Ectodermal cell (in vitro differentiated cells): ENCODE measurements at regions not wholly inside any gene's neighbourhood (a gene's known extent, or its start where the extent isn't known, plus 50 kb on each side); places are given as distances from the start of the nearest gene placed in this dataset.

Experiments
- H3K27ac ChIP-seq: 2 replicates; pipeline ENCODE4 v1.7.0; 2013; ENCODE audit warnings: mild to moderate bottlenecking, low read depth, low read length; ENCODE audit not compliant: insufficient read depth, poor library complexity, severe bottlenecking
- H3K27me3 ChIP-seq: 2 replicates; pipeline ENCODE4 v1.7.0; 2013; ENCODE audit warnings: mild to moderate bottlenecking, low read length; ENCODE audit not compliant: insufficient read depth, control insufficient read depth, poor library complexity, severe bottlenecking
- H3K36me3 ChIP-seq: one replicate; pipeline ENCODE4 v1.7.0; 2013; ENCODE audit warnings: low read length; ENCODE audit not compliant: control insufficient read depth, insufficient read depth
- H3K4me1 ChIP-seq: one replicate; pipeline ENCODE4 v1.7.0; 2013; ENCODE audit warnings: low read length; ENCODE audit not compliant: control insufficient read depth, insufficient read depth
- H3K4me3 ChIP-seq: 2 replicates; pipeline ENCODE4 v1.7.0; 2013; ENCODE audit warnings: low read depth, low read length, control low read depth; ENCODE audit not compliant: insufficient read depth
- H3K9me3 ChIP-seq: 2 replicates; pipeline ENCODE4 v1.7.0; 2013; ENCODE audit warnings: mild to moderate bottlenecking, low read length, moderate library complexity; ENCODE audit not compliant: control insufficient read depth
- WGBS, 2 experiments: methylation state at CpG; one replicate each; pipeline ENCODE4 v1.1.7; 2013; ENCODE audit warnings: missing lambda C conversion rate in 2 of 2; 5-methylcytosine and 5-hydroxymethylcytosine counted together

DNA sequence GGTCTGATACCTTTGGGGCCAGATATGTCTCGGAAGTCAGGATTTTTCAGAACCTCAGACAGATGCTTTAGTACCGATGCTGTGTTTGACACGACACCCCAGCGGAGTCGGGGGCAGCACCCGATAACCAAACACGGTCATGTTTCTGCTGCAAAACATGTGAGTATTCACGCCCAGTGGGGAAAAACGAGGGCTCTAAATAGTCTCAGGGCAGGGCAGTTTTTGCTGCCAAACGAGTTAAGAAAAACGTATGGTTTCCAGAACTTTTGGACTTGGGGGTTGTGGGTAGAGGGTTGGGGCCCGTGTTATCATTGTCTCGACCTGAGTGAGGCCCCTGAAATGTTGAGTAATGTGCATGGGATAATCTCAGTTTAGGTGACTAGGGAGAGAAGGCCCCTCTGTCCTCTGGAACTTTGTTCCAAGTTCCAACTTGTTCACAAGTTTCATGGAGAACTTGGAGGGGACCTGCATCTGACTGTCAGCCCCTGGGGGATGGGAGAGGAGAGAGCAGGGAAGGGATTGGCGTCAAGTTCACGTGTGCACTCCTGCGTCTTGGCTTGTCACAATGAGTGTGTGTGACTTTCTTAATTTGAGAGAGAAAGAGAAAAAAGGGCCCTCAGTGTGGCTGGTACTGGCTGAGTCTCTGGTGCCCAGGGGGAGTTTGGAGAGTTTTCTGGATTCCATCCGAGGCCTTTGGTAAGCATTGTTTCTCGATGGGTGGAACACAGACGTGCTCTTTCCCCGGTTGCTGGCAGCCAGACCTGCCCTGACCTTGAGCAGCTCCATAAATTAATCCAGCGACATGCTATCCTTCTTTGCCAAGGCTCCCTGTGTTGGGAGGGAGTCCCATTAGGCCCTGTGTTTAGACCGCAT lies 83.9 kb upstream of the CIBAR2 start:
- 91 to 92% methylated on average over 22 of the region's 22 CpGs for whole genome bisulfite sequencing, 2 experiments
- H3K36me3 ChIP-seq: no peaks in the 10 kb centered on the region
- H3K9me3 ChIP-seq: no peaks in the 10 kb centered on the region
- no peak overlapping the region for H3K27ac ChIP-seq
- no peak overlapping the region for H3K4me3 ChIP-seq
- H3K4me1 ChIP-seq: no peaks in the 10 kb centered on the region
- no peaks in the 10 kb centered on the region for H3K27me3 ChIP-seq

- Histone ChIP-seq H3K4me3 (no peak overlapping the region), H3K9me3 (no peaks in the 10 kb centered on the region), H3K27me3 (no peaks in the 10 kb centered on the region), H3K36me3 (no peaks in the 10 kb centered on the region), H3K27ac (no peak overlapping the region), H3K4me1 (peaks cover 6% of the 10 kb centered on the region)
- 93 to 96% methylated on average over 13 of the region's 13 CpGs for WGBS, 2 experiments
Observed at GRCh38 chr16:85196976-85197375, 84.7 kb upstream of the CIBAR2 start.

GRCh38 chr16:85197611-85198566 lies 85.6 kb upstream of the CIBAR2 start:
- Histone ChIP-seq H3K27ac (no peak overlapping the region), H3K9me3 (no peaks in the 10 kb centered on the region), H3K36me3 (no peaks in the 10 kb centered on the region), H3K4me3 (no peak overlapping the region), H3K27me3 (no peaks in the 10 kb centered on the region), H3K4me1 (peaks cover 15% of the 10 kb centered on the region)
- 96% methylated on average over 22 of the region's 22 CpGs for WGBS, 2 experiments

- H3K27me3 ChIP-seq: no peaks in the 10 kb centered on the region
- H3K4me3 ChIP-seq: no peak overlapping the region
- H3K9me3 ChIP-seq: no peaks in the 10 kb centered on the region
- H3K36me3 ChIP-seq: no peaks in the 10 kb centered on the region
- no peak overlapping the region for H3K27ac ChIP-seq
- H3K4me1 ChIP-seq: peaks cover 22% of the 10 kb centered on the region
- WGBS, 2 experiments: 92 to 95% methylated on average over 21 of the region's 21 CpGs
Observed at GRCh38 chr16:85199069-85199725, 86.9 kb upstream of the CIBAR2 start.

GRCh38 chr16:85199880-85200279 lies 87.6 kb upstream of the CIBAR2 start:
- WGBS, 2 experiments: 92 to 96% methylated on average over 9 of the region's 9 CpGs
- Histone ChIP-seq H3K4me1 (peaks cover 22% of the 10 kb centered on the region), H3K36me3 (no peaks in the 10 kb centered on the region), H3K4me3 (no peak overlapping the region), H3K9me3 (no peaks in the 10 kb centered on the region), H3K27ac (no peak overlapping the region), H3K27me3 (no peaks in the 10 kb centered on the region)

DNA sequence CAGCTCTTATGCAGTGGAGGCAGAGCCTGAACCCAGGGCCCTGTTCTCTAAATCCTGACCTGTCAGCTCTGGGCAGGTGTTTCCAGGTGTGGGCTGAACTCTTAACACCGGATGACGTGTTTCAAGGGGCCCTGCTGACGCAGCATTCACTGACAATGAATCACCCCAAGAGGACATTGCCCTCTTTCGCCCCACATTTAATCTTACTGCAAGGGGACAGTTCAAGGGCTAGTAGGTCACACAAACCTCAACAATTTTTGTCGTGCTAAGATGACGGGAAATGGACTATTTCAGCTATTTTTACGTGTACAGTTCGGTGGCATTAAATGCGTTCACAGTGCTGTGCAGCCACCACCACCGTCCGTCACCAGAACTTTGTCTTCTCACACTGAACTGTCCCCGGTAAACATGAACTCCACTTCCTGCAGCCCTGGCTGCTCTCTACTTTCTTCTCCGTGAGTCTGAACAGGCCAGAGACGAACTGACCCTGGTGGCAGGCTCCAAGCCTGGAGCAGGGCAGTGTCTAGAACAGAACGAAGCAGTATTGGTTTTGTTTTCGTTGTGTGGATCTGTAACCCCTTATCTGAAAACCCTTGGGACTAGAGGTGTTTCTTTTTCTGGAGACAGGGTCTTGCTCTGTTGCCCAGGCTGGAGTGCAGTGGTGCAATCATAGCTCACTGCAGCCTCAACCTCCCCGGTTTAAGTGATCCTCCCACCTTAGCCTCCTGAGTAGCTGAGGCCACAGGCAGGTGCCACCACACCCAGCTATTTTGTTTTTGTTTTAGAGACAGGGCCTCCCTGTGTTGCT lies 88.4 kb upstream of the CIBAR2 start:
- Histone ChIP-seq H3K36me3 (no peaks in the 10 kb centered on the region), H3K9me3 (no peaks in the 10 kb centered on the region), H3K4me1 (peaks cover 22% of the 10 kb centered on the region), H3K27me3 (no peaks in the 10 kb centered on the region), H3K27ac (no peak overlapping the region), H3K4me3 (no peak overlapping the region)
- 94 to 95% methylated on average over 17 of the region's 17 CpGs for WGBS, 2 experiments

- no peaks in the 10 kb centered on the region for H3K36me3 ChIP-seq
- WGBS, 2 experiments: 62 to 67% methylated on average over 8 of the region's 8 CpGs
- peaks cover 30% of the 10 kb centered on the region for H3K4me1 ChIP-seq
- H3K4me3 ChIP-seq: no peak overlapping the region
- H3K27me3 ChIP-seq: no peaks in the 10 kb centered on the region
- no peaks in the 10 kb centered on the region for H3K9me3 ChIP-seq
- H3K27ac ChIP-seq: peak overlapping the region; percentile 67
Observed at GRCh38 chr16:85201574-85201973, 89.3 kb upstream of the CIBAR2 start.

DNA sequence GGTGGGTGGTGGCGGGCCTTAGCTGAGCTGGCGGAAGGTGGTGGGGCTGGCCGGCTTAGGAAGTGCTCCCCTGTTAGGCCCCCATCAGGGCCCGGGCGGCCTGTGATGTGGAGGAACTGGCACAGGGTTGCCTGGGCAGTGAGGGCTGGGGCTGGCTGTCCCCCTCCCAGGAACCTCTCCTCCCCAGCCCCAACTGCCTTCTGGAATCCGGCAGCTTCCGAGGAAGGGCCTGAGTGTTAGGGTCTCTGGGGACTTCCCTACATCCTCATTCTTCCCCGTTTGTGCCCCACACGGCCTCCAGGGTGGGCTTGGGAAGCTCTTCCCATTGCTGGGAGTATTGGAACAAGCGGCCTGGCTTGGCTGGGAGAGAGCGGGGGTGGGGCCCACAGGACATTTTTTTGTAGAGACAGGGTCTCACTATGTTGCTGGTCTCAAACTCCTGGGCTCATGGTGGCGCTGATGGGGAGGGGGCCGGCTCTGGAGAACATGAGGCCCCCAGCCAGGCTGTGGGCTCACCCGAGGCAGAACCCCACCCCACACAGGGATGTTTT lies 89.9 kb upstream of the CIBAR2 start:
- Histone ChIP-seq H3K4me3 (no peak overlapping the region), H3K4me1 (peaks cover 35% of the 10 kb centered on the region), H3K36me3 (no peaks in the 10 kb centered on the region), H3K27me3 (no peaks in the 10 kb centered on the region), H3K27ac (peak overlapping the region; percentile 67), H3K9me3 (no peaks in the 10 kb centered on the region)
- WGBS, 2 experiments: 49 to 54% methylated on average over 14 of the region's 14 CpGs
